Hepatocyte (in vitro differentiated cells): ENCODE measurements at regions not wholly inside any gene's neighbourhood (a gene's known extent, or its start where the extent isn't known, plus 50 kb on each side); places are given as distances from the start of the nearest gene placed in this dataset.

Experiments
- CTCF ChIP-seq: fragments of 200-600 bp; sonication (generic); IDR thresholded peaks from 2 replicates; pipeline ENCODE4 v1.5.1; 2016; ENCODE audit warnings: antibody characterized with exemption, mild to moderate bottlenecking; ENCODE audit not compliant: poor library complexity
- EZH2 ChIP-seq: fragments of 200-600 bp; sonication (generic); IDR thresholded peaks from 2 replicates; pipeline ENCODE4 v1.6.1; 2016; ENCODE audit warnings: antibody characterized with exemption, mild to moderate bottlenecking, borderline replicate concordance

GRCh38 chrX:40177117-40177430 is 79.3 kb upstream of the BCOR start:
- TF ChIP-seq CTCF = no peak
- no peak for TF ChIP-seq EZH2
